GM13977 (cell line): ENCODE measurements at regions not wholly inside any gene's neighbourhood (a gene's known extent, or its start where the extent isn't known, plus 50 kb on each side); places are given as distances from the start of the nearest gene placed in this dataset.

Source experiments
- DNase-seq: peaks from one replicate; pipeline ENCODE4 v3.0.0; 2012; ENCODE audit warnings: low spot score
- CTCF ChIP-seq: IDR thresholded peaks from 2 replicates; pipeline ENCODE4 v1.5.1; 2012; ENCODE audit warnings: mild to moderate bottlenecking, control low read depth; ENCODE audit not compliant: insufficient read depth; ENCODE audit errors: extremely low read depth, missing control alignments
- in situ Hi-C: fragments of 300-500 bp; cut with MboI; formaldehyde crosslinking; loops from one replicate; pipeline ENCODE4 v1.12.0; 2022; ENCODE audit warnings: low sequenced_read_pairs, low pct_unique_long_range_greater_than_20kb, mixed read lengths, inconsistent platforms; ENCODE audit not compliant: unreplicated experiment

GRCh38 chr16:51553314-51553713 is 402.2 kb upstream of the SALL1 start:
- DNase-seq = no peak
- in situ Hi-C loops = no loop called here
- no peak for TF ChIP-seq CTCF

- DNase-seq = no peak
- in situ Hi-C loops = no loop called here
- TF ChIP-seq CTCF = no peak
These were observed 399.8 kb upstream of the SALL1 start for GRCh38 chr16:51550800-51551347.

GRCh38 chr16:51549836-51550235 is 398.8 kb upstream of the SALL1 start:
- in situ Hi-C loops = no loop called here
- no peak for DNase-seq

GRCh38 chr16:51545951-51546350 is 394.9 kb upstream of the SALL1 start:
- no peak for TF ChIP-seq CTCF
- in situ Hi-C loops = no loop called here
- no peak for DNase-seq

More at GRCh38 chr16:51549836-51550235, 398.8 kb upstream of the SALL1 start:
- TF ChIP-seq CTCF = no peak

- in situ Hi-C loops = no loop called here
These were observed 393.9 kb upstream of the SALL1 start for GRCh38 chr16:51544851-51545467.

GRCh38 chr16:51543971-51544370 is 392.9 kb upstream of the SALL1 start:
- no peak for TF ChIP-seq CTCF
- in situ Hi-C loops = no loop called here
- no peak for DNase-seq

More at GRCh38 chr16:51544851-51545467, 393.9 kb upstream of the SALL1 start:
- TF ChIP-seq CTCF = no peak
- no peak for DNase-seq
